Neural crest cell (in vitro differentiated cells): ENCODE measurements at regions not wholly inside any gene's neighbourhood (a gene's known extent, or its start where the extent isn't known, plus 50 kb on each side); places are given as distances from the start of the nearest gene placed in this dataset.

ENCODE experiments used
- DNase-seq: peaks from one replicate; pipeline ENCODE4 v3.0.0; 2021; ENCODE audit warnings: low read depth, mixed read lengths, low spot score
- H3K27ac Mint-ChIP-seq: one replicate; pipeline ENCODE4 v1.8.0; 2021; ENCODE audit warnings: mild to moderate bottlenecking, mixed read lengths; ENCODE audit not compliant: unreplicated experiment
- H3K27me3 Mint-ChIP-seq: 2 replicates; pipeline ENCODE4 v1.8.0; 2021; ENCODE audit warnings: low read depth, mild to moderate bottlenecking, mixed read lengths
- H3K36me3 Mint-ChIP-seq: 2 replicates; pipeline ENCODE4 v1.8.0; 2021; ENCODE audit warnings: low read depth, mild to moderate bottlenecking, mixed read lengths
- H3K4me1 Mint-ChIP-seq: 2 replicates; pipeline ENCODE4 v1.8.0; 2021; ENCODE audit warnings: mixed read lengths
- H3K4me3 Mint-ChIP-seq: one replicate; pipeline ENCODE4 v1.8.0; 2021; ENCODE audit warnings: mild to moderate bottlenecking, mixed read lengths
- H3K9me3 Mint-ChIP-seq: 2 replicates; pipeline ENCODE4 v1.8.0; 2021; ENCODE audit warnings: mixed read lengths
- TF ChIP-seq, protein P1 (sequence below): fragments of 200-600 bp; sonication (generic); conservative IDR thresholded peaks from 2 replicates; pipeline ENCODE4 v1.5.0; 2021; ENCODE audit warnings: antibody characterized with exemption, mild to moderate bottlenecking

DNA sequence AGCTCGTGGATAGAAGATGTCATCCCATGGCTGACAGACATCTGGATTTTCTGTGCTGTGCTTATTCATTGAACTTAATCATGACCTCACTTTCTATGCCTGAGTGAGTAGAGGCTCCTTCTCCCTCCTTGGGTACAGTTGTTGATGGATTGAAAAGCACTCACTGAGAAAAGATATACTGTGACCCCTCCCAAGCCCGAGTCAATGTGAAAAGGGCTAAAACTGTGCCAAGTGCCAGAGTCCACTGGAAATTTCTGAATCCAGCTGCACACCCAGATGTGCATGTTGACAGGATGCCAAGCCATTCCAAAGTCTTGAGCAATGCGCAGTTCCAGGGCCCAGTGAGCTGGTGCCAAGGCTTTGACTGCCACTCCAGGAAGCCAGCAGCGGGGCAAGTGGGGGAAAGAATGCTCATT is 473.0 kb downstream of the NTRK2 start:
- Mint-ChIP-seq H3K9me3 (peaks cover 3% of the 10 kb centered on the region), H3K4me3 (no peak overlapping the region), H3K27ac (no peak overlapping the region), H3K36me3 (no peaks in the 10 kb centered on the region), H3K4me1 (no peaks in the 10 kb centered on the region), H3K27me3 (no peaks in the 10 kb centered on the region)
- DNase-seq, result no peak
- TF ChIP-seq, protein P1, sequence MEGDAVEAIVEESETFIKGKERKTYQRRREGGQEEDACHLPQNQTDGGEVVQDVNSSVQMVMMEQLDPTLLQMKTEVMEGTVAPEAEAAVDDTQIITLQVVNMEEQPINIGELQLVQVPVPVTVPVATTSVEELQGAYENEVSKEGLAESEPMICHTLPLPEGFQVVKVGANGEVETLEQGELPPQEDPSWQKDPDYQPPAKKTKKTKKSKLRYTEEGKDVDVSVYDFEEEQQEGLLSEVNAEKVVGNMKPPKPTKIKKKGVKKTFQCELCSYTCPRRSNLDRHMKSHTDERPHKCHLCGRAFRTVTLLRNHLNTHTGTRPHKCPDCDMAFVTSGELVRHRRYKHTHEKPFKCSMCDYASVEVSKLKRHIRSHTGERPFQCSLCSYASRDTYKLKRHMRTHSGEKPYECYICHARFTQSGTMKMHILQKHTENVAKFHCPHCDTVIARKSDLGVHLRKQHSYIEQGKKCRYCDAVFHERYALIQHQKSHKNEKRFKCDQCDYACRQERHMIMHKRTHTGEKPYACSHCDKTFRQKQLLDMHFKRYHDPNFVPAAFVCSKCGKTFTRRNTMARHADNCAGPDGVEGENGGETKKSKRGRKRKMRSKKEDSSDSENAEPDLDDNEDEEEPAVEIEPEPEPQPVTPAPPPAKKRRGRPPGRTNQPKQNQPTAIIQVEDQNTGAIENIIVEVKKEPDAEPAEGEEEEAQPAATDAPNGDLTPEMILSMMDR, result no peak

DNA sequence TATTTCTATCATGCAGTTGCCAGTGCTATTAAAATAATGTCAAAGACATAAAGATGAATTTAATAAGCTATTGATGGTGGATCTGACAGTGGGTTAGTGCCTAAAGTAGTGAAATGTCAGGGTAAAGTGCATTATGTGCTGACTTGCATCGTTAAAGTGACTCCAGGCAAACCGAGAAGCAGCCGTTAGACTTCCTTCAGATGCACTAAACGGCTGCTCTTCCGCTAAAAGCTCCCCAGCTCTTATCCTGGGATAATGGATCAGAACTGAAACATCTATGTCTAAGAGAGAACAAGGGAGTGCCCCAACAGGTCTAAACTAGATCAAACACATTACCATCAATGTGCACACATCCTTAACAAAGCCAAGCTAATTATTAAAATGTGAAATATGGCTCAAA is 468.2 kb downstream of the NTRK2 start:
- DNase-seq, result no peak
- Mint-ChIP-seq H3K9me3 (peaks cover 6% of the 10 kb centered on the region), H3K27me3 (no peaks in the 10 kb centered on the region), H3K4me3 (no peak overlapping the region), H3K36me3 (peaks cover 3% of the 10 kb centered on the region), H3K27ac (no peak overlapping the region), H3K4me1 (no peaks in the 10 kb centered on the region)
- TF ChIP-seq, protein P1, result no peak

DNA sequence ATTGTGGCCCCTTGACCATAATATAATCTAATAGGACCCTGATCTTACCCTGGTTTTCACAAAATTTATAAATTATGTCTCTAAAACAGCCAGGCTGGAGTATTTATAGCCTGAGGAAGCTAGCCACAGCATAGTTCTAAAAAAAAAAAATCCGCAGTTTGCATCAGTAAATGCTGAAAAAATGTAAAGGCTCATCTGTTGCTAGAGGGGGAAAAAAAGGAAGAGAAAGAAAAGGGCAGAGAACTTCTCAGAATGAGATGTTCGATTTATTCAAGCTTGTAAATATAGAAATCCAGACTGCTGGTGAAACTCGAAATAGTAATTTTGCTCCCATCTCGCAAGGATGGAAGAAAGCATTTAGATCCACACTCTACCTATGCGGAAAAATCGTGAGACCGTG is 467.5 kb downstream of the NTRK2 start:
- DNase-seq, result no peak
- TF ChIP-seq, protein P1, result no peak
- H3K4me3 Mint-ChIP-seq, result no peak overlapping the region

DNA sequence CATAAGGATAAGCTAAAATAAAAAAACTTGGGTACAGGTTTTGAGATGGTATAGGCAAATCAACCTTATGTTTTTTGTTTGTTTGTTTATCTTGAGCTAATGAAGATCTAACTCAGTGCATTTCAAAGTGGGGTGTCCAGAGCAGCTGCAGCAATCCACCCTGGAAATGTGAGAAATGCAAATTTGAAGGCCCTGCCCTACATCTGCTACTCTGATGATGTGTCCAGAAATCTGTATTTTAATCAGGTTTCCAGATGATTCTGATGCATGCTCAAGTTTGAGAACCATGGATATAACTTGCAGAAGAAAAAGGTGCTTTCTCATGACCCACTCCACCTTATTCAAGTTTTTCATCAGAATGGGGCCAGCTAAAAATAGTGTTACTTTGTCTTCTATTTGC is 467.0 kb downstream of the NTRK2 start:
- DNase-seq, result no peak
- Mint-ChIP-seq H3K27ac (no peak overlapping the region), H3K4me1 (no peaks in the 10 kb centered on the region), H3K9me3 (peaks cover 6% of the 10 kb centered on the region), H3K4me3 (no peak overlapping the region), H3K27me3 (no peaks in the 10 kb centered on the region), H3K36me3 (peaks cover 3% of the 10 kb centered on the region)
- TF ChIP-seq, protein P1, result no peak

More for the DNA sequence above, 467.5 kb downstream of the NTRK2 start:
- peaks cover 6% of the 10 kb centered on the region for H3K9me3 Mint-ChIP-seq
- no peaks in the 10 kb centered on the region for H3K27me3 Mint-ChIP-seq
- no peak overlapping the region for H3K27ac Mint-ChIP-seq
- H3K4me1 Mint-ChIP-seq, result no peaks in the 10 kb centered on the region
- peaks cover 3% of the 10 kb centered on the region for H3K36me3 Mint-ChIP-seq

DNA sequence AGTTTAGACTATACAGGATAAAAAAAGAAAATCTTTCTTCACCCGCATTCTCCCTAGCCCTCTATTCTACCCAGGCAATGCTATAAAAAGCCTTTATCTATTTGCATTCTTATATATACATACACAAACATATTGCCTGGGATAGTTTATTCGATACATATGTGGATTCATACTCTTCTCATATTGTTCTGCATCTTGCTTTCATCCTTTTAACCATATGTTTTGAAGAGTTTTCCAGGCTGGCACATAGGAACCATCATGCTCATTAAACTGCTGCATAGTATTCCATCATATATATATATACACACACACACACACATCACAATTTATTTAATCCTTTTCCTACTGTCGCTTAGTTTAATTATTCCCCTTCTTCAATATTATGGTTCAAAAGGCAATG is 461.2 kb downstream of the NTRK2 start:
- Mint-ChIP-seq H3K36me3 (peaks cover 3% of the 10 kb centered on the region), H3K4me1 (no peaks in the 10 kb centered on the region), H3K27me3 (no peaks in the 10 kb centered on the region), H3K4me3 (no peak overlapping the region), H3K9me3 (peaks cover 3% of the 10 kb centered on the region), H3K27ac (no peak overlapping the region)
- no peak for DNase-seq
- TF ChIP-seq, protein P1, result no peak

DNA sequence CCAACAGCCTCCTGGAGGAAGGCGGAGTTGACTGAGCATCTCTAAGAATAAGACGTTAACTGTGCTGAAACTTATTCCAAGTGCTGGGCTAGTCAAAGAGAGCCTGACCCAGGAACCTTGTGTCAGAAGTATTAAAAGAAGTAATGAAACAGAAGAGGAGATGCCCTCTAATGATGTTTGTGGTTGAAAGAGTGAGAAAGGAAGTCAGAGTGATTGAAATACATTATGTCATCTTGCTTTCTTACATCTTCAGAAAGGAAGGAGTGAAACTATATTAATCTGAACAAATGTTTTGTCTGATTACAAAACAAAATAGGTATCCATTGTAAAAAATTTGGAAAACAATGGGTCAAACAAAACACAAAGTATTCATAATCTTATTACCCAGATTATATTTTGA is 460.7 kb downstream of the NTRK2 start:
- Mint-ChIP-seq H3K27me3 (no peaks in the 10 kb centered on the region), H3K27ac (no peak overlapping the region), H3K4me3 (no peak overlapping the region)

More for the DNA sequence above, 460.7 kb downstream of the NTRK2 start:
- Mint-ChIP-seq H3K4me1 (no peaks in the 10 kb centered on the region), H3K9me3 (no peaks in the 10 kb centered on the region), H3K36me3 (no peaks in the 10 kb centered on the region)
- TF ChIP-seq, protein P1, result no peak
- no peak for DNase-seq
